ENCODE measurements at regions not wholly inside any gene's neighbourhood (a gene's known extent, or its start where the extent isn't known, plus 50 kb on each side); places are given as distances from the start of the nearest gene placed in this dataset.
"Not testable (repeated sequence)": the region's sequence is repeated elsewhere in the genome, so short reads cannot be mapped to it uniquely, and the experiment has no call there.

DNA sequence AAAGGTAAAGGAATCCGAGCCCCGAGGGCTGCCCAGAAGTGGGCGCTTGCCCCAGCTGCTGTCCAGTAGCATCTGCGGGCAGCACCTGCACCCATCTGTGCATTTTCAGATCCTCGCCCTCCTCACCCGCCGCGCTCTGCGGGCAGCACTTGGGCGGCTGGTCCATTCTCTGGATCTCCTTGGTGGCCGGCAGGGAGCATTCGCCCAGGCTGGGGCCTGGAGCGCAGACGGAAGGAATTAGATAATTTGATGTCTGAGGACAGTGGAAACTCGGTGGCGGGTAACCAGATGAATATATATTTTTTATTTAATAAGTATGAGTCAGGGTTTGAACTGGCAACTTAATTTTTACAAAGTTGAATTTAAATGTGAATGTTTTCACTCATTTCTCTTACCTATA is 88.5 kb downstream of the NPIPB11 start:
- H3K27me3 Mint-ChIP-seq: no peaks in the 10 kb centered on the region
- H3K9me3 Mint-ChIP-seq: no peaks in the 10 kb centered on the region
- no peak overlapping the region for H3K4me3 Mint-ChIP-seq
- no peaks in the 10 kb centered on the region for H3K36me3 Mint-ChIP-seq
- peaks cover 8% of the 10 kb centered on the region for H3K4me1 Mint-ChIP-seq
- no peak for DNase-seq
- no peak overlapping the region for H3K27ac Mint-ChIP-seq

- H3K9me3 Mint-ChIP-seq: no peaks in the 10 kb centered on the region
- H3K36me3 Mint-ChIP-seq: no peaks in the 10 kb centered on the region
- DNase-seq: no peak
- no peak overlapping the region for H3K27ac Mint-ChIP-seq
- H3K4me3 Mint-ChIP-seq: no peak overlapping the region
- H3K4me1 Mint-ChIP-seq: peaks cover 8% of the 10 kb centered on the region
- no peaks in the 10 kb centered on the region for H3K27me3 Mint-ChIP-seq
Measured at GRCh38 chr16:29317269-29317668, 89.2 kb downstream of the NPIPB11 start.

DNA sequence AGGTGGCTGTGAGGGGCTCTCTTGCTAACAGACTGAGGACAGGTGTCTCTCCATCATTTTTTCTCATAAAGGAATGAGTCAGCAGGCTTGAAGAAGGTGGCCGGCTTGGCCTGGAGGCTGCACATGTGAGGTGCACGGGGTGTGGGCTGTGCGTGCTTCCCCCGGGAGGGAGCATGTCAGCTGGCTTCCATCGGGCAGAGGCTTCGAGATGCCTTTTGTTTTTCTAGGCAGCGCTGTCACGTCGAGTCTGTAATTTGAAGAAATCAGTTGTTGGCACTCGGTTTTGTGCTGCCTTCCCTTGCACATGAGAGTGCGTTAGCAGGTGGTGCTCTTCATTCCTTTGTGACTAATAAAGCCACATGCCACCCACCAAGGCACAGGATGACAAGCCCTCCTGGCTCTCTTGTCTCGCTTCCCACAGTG is 89.7 kb downstream of the NPIPB11 start:
- H3K4me3 Mint-ChIP-seq: no peak overlapping the region
- H3K9me3 Mint-ChIP-seq: no peaks in the 10 kb centered on the region
- no peak for DNase-seq

GRCh38 chr16:29315916-29316517 is 90.5 kb downstream of the NPIPB11 start:
- no peak overlapping the region for H3K4me3 Mint-ChIP-seq
- no peaks in the 10 kb centered on the region for H3K9me3 Mint-ChIP-seq
- no peaks in the 10 kb centered on the region for H3K27me3 Mint-ChIP-seq
- no peak overlapping the region for H3K27ac Mint-ChIP-seq
- no peaks in the 10 kb centered on the region for H3K36me3 Mint-ChIP-seq
- no peak for DNase-seq
- peaks cover 8% of the 10 kb centered on the region for H3K4me1 Mint-ChIP-seq

More for the DNA sequence above, 89.7 kb downstream of the NPIPB11 start:
- Mint-ChIP-seq H3K27me3 (no peaks in the 10 kb centered on the region), H3K4me1 (peaks cover 8% of the 10 kb centered on the region), H3K27ac (no peak overlapping the region), H3K36me3 (no peaks in the 10 kb centered on the region)

- no peak overlapping the region for H3K4me3 Mint-ChIP-seq
- H3K27ac Mint-ChIP-seq: no peak overlapping the region
- H3K27me3 Mint-ChIP-seq: no peaks in the 10 kb centered on the region
- DNase-seq: no peak
- peaks cover 8% of the 10 kb centered on the region for H3K4me1 Mint-ChIP-seq
- H3K9me3 Mint-ChIP-seq: no peaks in the 10 kb centered on the region
- H3K36me3 Mint-ChIP-seq: no peaks in the 10 kb centered on the region
Measured at GRCh38 chr16:29315046-29315445, 91.5 kb downstream of the NPIPB11 start.

GRCh38 chr16:29314292-29314934 is 92.1 kb downstream of the NPIPB11 start:
- peaks cover 8% of the 10 kb centered on the region for H3K4me1 Mint-ChIP-seq
- no peaks in the 10 kb centered on the region for H3K9me3 Mint-ChIP-seq
- DNase-seq: no peak
- H3K27ac Mint-ChIP-seq: no peak overlapping the region
- H3K27me3 Mint-ChIP-seq: no peaks in the 10 kb centered on the region
- no peaks in the 10 kb centered on the region for H3K36me3 Mint-ChIP-seq
- no peak overlapping the region for H3K4me3 Mint-ChIP-seq

GRCh38 chr16:29313559-29314048 is 92.9 kb downstream of the NPIPB11 start:
- H3K4me3 Mint-ChIP-seq: no peak overlapping the region
- H3K4me1 Mint-ChIP-seq: peaks cover 3% of the 10 kb centered on the region
- no peak overlapping the region for H3K27ac Mint-ChIP-seq
- no peaks in the 10 kb centered on the region for H3K36me3 Mint-ChIP-seq
- no peaks in the 10 kb centered on the region for H3K9me3 Mint-ChIP-seq
- no peaks in the 10 kb centered on the region for H3K27me3 Mint-ChIP-seq
- no peak for DNase-seq

- Mint-ChIP-seq H3K4me1 (no peaks in the 10 kb centered on the region), H3K36me3 (no peaks in the 10 kb centered on the region), H3K9me3 (no peaks in the 10 kb centered on the region), H3K27me3 (no peaks in the 10 kb centered on the region), H3K4me3 (no peak overlapping the region), H3K27ac (no peak overlapping the region)
- DNase-seq: no peak
Measured at GRCh38 chr16:29312835-29313558, 93.5 kb downstream of the NPIPB11 start.

DNA sequence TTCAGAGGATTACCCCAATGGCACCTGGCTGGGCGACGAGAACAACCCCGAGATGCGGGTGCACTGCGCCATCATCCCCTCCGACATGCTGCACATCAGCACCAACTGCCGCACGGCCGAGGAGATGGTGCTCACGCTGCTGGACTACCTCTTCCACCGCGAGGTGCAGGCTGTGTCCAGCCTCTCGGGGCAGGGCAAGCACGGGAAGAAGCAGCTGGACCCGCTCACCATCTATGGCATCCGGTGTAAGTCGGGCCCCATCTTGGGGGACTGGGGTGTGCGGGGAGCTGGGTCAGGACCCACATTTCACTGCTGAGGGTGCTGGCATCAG is 94.2 kb downstream of the NPIPB11 start:
- H3K9me3 Mint-ChIP-seq, H3K4me3 Mint-ChIP-seq, H3K27ac Mint-ChIP-seq, H3K4me1 Mint-ChIP-seq, H3K36me3 Mint-ChIP-seq, DNase-seq, H3K27me3 Mint-ChIP-seq: not testable (repeated sequence)

GRCh38 chr16:29311461-29312344 is 94.8 kb downstream of the NPIPB11 start:
- no peaks in the 10 kb centered on the region for H3K27me3 Mint-ChIP-seq
- H3K27ac Mint-ChIP-seq: no peak overlapping the region
- H3K4me1 Mint-ChIP-seq: no peaks in the 10 kb centered on the region
- no peaks in the 10 kb centered on the region for H3K9me3 Mint-ChIP-seq
- DNase-seq: no peak
- H3K4me3 Mint-ChIP-seq: no peak overlapping the region
- no peaks in the 10 kb centered on the region for H3K36me3 Mint-ChIP-seq

GRCh38 chr16:29310852-29311314 is 95.6 kb downstream of the NPIPB11 start:
- H3K27me3 Mint-ChIP-seq: no peaks in the 10 kb centered on the region
- no peaks in the 10 kb centered on the region for H3K9me3 Mint-ChIP-seq
- H3K4me1 Mint-ChIP-seq: no peaks in the 10 kb centered on the region
- DNase-seq: no peak
- no peak overlapping the region for H3K27ac Mint-ChIP-seq
- H3K4me3 Mint-ChIP-seq: no peak overlapping the region
- H3K36me3 Mint-ChIP-seq: no peaks in the 10 kb centered on the region

- not testable (repeated sequence) for H3K4me1 Mint-ChIP-seq, H3K27ac Mint-ChIP-seq, H3K4me3 Mint-ChIP-seq, H3K36me3 Mint-ChIP-seq, DNase-seq, H3K9me3 Mint-ChIP-seq, H3K27me3 Mint-ChIP-seq
Measured at GRCh38 chr16:29310243-29310642, 96.3 kb downstream of the NPIPB11 start.

GRCh38 chr16:29309601-29310000 is 96.9 kb downstream of the NPIPB11 start:
- H3K4me1 Mint-ChIP-seq, H3K27me3 Mint-ChIP-seq, H3K4me3 Mint-ChIP-seq, DNase-seq, H3K36me3 Mint-ChIP-seq, H3K27ac Mint-ChIP-seq, H3K9me3 Mint-ChIP-seq: not testable (repeated sequence)

DNA sequence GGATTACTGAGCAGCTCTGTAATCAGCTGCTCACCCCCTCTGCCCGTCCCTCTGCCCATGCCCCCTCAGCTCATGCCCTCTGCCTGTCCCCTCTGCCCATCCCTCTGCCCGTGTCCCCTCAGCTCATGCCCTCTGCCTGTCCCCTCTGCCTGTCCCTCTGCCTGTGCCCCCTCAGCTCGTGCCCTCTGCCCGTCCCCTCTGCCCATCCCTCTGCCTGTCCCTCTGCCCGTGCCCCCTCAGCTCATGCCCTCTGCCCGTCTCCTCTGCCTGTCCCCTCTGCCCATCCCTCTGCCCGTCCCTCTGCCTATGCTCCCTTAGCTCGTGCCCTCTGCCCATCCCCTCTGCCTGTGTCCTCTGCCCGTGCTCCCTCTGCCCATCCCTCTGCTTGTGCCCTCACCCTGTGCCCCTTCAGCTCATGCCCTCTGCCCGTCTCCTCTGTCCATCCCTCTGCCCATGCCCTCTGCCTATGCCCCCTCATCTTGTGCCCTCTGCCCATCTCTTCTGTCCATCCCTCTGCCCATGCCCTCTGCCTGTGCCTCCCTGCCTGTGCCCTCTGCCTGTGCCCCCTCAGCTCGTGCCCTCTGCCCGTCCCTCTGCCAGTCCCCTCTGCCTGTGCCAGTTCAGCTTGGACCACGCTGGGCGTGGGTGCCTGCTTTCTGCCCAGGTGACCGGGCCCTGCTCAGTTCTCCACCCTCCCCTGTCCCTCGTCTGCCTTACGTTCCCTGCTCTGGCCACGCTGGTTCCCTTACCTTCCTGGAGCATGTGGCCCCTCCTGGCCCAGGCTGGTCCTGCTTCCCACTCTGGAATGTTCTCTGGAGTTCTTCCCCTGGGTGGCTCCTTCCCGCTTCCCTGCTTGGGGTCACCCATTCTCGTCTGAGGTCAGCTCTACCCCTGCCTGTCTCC is 97.6 kb downstream of the NPIPB11 start:
- Mint-ChIP-seq H3K9me3 (no peaks in the 10 kb centered on the region), H3K36me3 (no peaks in the 10 kb centered on the region), H3K4me1 (no peaks in the 10 kb centered on the region), H3K27me3 (no peaks in the 10 kb centered on the region), H3K27ac (no peak overlapping the region), H3K4me3 (no peak overlapping the region)
- no peak for DNase-seq

Data from activated naive CD8-positive, alpha-beta T cell treated with anti-CD3 and anti-CD28 coated beads for 36 hours (primary cell).